H1 (cell line): ENCODE measurements at regions not wholly inside any gene's neighbourhood (a gene's known extent, or its start where the extent isn't known, plus 50 kb on each side); places are given as distances from the start of the nearest gene placed in this dataset.

Experiments
- CHD1 ChIP-seq: IDR thresholded peaks from 2 replicates; pipeline ENCODE4 v1.6.1; 2012; ENCODE audit warnings: low read depth, low read length, improper control_type of control experiment
- FOSL1 ChIP-seq: IDR thresholded peaks from 2 replicates; pipeline ENCODE4 v1.6.1; 2011; ENCODE audit warnings: mild to moderate bottlenecking, low read depth, low read length, moderate library complexity; ENCODE audit not compliant: insufficient read depth
- RXRA ChIP-seq: IDR thresholded peaks from 2 replicates; pipeline ENCODE4 v1.6.1; 2011; ENCODE audit warnings: low read depth, mild to moderate bottlenecking, low read length, moderate library complexity; ENCODE audit not compliant: insufficient read depth
- SUZ12 ChIP-seq: fragments of 200-600 bp; sonication (generic); IDR thresholded peaks from 2 replicates; pipeline ENCODE4 v1.6.1; 2012; ENCODE audit warnings: mild to moderate bottlenecking, inconsistent platforms, low read length, moderate library complexity, mixed read lengths
- TAF7 ChIP-seq: optimal IDR thresholded peaks from 2 replicates; pipeline ENCODE3; 2011; ENCODE audit warnings: low read depth, mild to moderate bottlenecking, inconsistent platforms, low read length, moderate library complexity, borderline replicate concordance
- ZNF274 ChIP-seq: IDR thresholded peaks from 2 replicates; pipeline ENCODE4 v1.7.0; 2012; ENCODE audit warnings: low read length, borderline replicate concordance; ENCODE audit errors: extremely low read depth
- TF ChIP-seq, protein P1 (sequence below): fragments of 300-600 bp; sonication (generic); IDR thresholded peaks from 2 replicates; pipeline ENCODE4 v1.7.1; 2012; ENCODE audit warnings: low read length, moderate library complexity, mild to moderate bottlenecking, inconsistent platforms; ENCODE audit not compliant: insufficient replicate concordance

DNA sequence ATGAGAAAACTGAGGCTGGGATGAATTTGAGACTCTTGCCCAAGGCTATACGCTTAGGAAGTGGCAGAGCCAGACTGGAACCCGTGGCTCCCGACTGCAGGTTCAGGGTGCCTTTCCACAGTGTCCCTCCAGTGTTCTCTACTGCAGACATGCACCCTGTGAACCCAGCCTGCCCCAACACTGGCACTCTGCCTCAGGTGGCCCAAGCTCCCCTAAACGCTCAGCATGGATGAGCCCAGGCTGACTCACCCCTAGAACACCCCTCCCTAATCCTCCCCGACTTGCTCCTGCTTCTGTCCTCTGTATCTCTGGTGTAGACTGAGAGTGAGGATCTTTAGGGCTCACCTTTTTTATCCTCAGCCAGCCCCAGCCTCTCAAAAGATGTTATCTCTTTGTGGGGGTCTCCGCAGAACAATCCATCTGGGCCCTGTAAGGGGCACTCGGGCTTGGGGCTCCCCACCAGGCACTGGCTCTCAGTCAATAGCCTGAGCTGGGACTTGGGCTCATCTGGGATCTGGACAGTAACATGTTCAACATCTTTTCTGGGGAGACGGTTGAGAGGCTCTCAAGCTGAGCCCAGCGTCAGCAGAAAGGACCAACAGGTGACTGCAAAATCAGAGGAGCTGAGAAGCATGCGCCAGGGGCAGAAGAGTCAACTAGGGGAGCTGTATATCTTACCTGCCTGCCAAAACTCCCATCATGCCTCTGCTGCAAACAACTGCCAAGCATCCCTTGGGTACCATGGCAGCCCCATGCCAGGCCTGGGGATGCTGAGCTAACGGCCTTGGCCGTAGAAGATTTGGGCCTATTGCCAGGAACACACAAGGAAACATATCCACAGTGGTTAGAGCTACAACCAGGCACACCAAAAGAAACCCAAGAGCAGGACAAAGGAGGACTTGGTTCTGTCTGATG, 176.2 kb downstream of the BUD13 start (continued):
- TF ChIP-seq TAF7 (no peak), SUZ12 (no peak), CHD1 (no peak), RXRA (no peak), ZNF274 (no peak), FOSL1 (no peak)
- TF ChIP-seq, protein P1, sequence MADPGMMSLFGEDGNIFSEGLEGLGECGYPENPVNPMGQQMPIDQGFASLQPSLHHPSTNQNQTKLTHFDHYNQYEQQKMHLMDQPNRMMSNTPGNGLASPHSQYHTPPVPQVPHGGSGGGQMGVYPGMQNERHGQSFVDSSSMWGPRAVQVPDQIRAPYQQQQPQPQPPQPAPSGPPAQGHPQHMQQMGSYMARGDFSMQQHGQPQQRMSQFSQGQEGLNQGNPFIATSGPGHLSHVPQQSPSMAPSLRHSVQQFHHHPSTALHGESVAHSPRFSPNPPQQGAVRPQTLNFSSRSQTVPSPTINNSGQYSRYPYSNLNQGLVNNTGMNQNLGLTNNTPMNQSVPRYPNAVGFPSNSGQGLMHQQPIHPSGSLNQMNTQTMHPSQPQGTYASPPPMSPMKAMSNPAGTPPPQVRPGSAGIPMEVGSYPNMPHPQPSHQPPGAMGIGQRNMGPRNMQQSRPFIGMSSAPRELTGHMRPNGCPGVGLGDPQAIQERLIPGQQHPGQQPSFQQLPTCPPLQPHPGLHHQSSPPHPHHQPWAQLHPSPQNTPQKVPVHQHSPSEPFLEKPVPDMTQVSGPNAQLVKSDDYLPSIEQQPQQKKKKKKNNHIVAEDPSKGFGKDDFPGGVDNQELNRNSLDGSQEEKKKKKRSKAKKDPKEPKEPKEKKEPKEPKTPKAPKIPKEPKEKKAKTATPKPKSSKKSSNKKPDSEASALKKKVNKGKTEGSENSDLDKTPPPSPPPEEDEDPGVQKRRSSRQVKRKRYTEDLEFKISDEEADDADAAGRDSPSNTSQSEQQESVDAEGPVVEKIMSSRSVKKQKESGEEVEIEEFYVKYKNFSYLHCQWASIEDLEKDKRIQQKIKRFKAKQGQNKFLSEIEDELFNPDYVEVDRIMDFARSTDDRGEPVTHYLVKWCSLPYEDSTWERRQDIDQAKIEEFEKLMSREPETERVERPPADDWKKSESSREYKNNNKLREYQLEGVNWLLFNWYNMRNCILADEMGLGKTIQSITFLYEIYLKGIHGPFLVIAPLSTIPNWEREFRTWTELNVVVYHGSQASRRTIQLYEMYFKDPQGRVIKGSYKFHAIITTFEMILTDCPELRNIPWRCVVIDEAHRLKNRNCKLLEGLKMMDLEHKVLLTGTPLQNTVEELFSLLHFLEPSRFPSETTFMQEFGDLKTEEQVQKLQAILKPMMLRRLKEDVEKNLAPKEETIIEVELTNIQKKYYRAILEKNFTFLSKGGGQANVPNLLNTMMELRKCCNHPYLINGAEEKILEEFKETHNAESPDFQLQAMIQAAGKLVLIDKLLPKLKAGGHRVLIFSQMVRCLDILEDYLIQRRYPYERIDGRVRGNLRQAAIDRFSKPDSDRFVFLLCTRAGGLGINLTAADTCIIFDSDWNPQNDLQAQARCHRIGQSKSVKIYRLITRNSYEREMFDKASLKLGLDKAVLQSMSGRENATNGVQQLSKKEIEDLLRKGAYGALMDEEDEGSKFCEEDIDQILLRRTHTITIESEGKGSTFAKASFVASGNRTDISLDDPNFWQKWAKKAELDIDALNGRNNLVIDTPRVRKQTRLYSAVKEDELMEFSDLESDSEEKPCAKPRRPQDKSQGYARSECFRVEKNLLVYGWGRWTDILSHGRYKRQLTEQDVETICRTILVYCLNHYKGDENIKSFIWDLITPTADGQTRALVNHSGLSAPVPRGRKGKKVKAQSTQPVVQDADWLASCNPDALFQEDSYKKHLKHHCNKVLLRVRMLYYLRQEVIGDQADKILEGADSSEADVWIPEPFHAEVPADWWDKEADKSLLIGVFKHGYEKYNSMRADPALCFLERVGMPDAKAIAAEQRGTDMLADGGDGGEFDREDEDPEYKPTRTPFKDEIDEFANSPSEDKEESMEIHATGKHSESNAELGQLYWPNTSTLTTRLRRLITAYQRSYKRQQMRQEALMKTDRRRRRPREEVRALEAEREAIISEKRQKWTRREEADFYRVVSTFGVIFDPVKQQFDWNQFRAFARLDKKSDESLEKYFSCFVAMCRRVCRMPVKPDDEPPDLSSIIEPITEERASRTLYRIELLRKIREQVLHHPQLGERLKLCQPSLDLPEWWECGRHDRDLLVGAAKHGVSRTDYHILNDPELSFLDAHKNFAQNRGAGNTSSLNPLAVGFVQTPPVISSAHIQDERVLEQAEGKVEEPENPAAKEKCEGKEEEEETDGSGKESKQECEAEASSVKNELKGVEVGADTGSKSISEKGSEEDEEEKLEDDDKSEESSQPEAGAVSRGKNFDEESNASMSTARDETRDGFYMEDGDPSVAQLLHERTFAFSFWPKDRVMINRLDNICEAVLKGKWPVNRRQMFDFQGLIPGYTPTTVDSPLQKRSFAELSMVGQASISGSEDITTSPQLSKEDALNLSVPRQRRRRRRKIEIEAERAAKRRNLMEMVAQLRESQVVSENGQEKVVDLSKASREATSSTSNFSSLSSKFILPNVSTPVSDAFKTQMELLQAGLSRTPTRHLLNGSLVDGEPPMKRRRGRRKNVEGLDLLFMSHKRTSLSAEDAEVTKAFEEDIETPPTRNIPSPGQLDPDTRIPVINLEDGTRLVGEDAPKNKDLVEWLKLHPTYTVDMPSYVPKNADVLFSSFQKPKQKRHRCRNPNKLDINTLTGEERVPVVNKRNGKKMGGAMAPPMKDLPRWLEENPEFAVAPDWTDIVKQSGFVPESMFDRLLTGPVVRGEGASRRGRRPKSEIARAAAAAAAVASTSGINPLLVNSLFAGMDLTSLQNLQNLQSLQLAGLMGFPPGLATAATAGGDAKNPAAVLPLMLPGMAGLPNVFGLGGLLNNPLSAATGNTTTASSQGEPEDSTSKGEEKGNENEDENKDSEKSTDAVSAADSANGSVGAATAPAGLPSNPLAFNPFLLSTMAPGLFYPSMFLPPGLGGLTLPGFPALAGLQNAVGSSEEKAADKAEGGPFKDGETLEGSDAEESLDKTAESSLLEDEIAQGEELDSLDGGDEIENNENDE: no peak
